ENCODE measurements at regions not wholly inside any gene's neighbourhood (a gene's known extent, or its start where the extent isn't known, plus 50 kb on each side); places are given as distances from the start of the nearest gene placed in this dataset.

DNA sequence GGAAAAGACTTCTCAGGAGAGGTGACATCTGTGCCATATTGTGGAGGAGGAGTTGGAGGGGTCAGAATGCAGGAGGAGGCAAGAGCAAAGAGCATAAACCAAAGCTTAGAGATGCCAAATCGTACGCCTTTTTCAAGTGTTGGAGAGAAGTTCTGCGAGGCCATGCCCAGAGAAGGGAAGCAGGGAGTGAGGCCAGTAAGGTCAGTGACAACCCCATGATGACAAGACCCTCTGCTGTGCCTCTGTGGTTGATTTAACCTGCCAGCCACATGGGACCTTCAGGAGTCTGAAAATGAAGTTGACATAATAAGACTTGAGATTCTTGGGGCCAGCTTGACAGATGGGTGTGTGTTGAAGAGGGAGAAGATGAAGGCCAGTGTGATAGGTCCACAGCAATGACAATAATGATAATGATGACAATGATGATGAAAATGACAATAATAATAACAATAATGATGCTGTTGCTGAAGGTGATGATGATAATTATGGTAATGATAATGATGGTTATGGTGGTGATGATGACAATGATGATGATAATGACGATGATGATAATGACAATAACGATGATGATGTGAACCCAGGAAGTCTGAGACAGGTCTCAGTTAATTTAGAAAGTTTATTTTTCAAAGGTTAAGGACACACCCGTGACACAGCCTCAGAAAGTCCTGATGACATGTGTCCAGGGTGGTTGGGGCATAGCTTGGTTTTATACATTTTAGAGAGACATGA, 152.6 kb upstream of the B3GAT1 start:
- intact Hi-C loops (cut with micrococcal nuclease), result no loop called here

DNA sequence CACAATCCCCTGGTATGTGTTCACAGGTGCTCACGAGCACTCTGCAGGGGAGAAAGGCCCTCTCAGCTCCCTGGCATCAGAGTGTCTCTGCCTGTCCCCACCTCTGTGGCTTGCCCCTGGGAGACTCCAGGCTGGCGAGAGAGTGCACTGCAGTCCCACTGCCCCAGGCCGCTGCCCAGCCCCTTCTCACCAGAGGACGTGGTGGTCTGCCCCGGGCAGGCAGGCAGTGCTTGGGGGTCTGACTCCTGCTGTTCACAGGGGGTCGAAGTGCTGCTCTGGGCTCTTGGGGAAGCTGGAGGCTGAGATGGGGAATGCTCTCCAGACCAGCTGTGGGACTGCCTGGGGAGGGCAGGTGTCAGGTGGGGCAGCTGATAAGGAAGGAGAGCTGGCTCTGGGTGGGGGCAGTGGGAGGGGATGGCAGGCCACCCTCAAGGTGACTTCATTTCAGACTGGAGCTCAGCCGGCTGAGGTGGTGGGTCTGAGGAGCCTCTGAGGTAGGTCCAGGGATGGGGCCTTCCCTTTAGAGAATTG, 151.0 kb upstream of the B3GAT1 start:
- intact Hi-C loops (cut with micrococcal nuclease), result no loop called here

DNA sequence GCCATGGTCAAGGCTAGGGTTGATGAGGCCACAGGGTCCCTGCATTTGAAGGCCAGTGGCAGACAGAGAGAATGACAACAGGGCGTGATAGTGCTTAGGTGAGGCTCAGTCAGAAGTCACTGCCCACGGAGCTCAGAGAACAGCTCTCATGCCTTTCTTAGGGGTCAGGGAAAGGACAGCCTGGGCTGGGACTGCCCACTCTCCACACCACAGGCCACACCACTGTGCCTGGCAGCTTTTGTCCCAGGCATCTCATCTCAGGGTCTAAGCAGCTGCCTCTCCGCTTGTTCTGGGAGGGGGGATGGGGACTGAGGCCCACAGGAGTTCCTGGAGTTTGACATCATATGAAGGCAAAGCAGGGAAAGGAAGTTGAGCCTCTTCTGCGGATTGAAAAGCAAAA, 150.2 kb upstream of the B3GAT1 start:
- intact Hi-C loops (cut with micrococcal nuclease), result no loop called here

DNA sequence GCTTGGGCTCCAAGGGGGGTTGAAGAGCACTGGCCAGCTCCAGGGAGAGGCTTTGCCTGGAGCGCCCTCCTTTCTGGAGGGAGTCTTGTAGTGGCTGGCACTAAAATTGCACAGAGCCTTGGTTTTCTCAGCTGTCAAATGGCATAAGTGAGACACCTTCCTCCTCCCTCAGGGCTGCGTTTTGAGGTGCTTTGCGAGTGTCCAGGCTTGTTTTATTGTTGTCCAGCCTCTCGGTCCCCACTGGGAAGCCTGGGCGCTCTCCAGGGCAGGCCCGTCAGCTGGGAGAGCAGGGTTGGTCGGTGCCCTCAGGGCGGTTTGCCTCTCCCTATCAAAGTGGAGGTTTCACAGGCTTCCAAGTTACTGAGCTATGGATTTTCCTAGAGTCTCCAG, 149.3 kb upstream of the B3GAT1 start:
- intact Hi-C loops (cut with micrococcal nuclease), result no loop called here

DNA sequence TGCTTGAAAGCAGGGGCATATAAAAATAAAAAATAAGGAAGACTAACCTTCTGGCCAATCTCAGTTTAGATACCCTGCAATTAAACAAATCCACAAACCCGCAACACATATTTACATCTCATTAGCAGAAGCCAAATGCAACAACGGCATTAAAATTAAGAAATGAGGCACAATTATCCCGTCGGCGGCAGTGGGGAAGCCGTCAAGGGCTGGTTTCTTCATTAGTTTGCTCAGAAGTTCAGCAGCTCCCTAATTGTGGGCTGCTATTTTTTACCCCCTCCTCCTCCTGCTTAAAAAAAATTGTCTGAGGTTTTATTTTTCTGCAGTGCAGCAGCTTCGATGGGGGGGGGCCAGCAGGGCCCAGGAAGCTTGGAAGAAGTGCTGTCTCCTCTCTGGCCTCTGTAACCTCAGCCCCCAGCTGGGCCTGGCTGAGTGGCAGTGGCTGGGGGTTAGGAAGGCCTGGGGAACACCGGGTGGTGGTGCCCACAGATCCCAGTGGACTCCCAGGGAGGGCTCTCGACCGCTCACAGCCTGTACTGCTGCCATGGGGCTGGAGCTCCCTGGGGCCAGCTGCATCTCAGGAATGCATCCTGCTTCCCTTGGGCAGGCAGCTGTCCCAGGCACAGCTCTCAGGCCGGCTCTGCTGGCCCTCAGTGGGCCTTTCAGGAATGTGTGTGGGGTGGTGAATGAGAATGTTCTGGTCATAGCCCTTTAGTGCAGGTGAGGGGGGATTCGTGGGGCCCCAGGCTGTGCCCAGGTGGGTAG, 148.7 kb upstream of the B3GAT1 start:
- intact Hi-C loops (cut with micrococcal nuclease), result no loop called here

DNA sequence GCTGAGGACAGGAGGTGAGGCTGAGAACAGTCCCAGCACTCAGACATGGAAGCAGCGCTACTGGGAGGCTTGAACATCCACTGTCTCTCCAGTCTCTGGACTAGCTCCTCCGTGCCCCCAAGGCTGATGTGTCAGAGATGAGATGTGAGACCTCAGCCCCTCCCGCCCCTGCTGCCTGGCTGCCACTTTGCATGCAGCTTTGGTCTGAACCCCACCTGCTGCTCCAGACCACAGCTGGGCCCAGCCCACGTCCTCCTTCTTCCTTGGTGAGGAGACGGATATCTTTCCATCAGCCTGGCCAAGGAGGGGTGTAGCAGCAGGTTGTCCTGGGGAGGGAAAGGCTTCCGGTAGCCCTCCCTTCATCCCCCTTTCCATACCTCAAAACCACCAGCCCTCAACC, 148.0 kb upstream of the B3GAT1 start:
- intact Hi-C loops (cut with micrococcal nuclease), result no loop called here

DNA sequence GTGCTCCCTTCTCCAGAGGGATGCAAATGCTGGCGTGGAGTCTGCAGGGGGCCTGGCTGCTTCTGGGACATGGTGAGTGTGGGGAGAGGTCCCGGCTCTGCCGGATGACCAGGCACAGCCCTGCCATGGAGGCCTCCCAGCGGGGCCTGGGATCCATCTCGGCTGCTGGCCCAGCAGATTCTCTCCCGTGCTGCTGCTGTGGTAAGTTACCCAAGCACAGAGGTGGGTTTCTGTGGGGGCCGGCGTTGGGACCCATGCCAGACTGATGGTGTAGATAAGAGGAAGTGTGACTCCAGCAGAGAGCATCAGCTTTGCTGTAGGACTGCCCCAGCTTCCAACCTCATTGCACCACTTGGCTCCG, 147.5 kb upstream of the B3GAT1 start:
- intact Hi-C loops (cut with micrococcal nuclease), result no loop called here

DNA sequence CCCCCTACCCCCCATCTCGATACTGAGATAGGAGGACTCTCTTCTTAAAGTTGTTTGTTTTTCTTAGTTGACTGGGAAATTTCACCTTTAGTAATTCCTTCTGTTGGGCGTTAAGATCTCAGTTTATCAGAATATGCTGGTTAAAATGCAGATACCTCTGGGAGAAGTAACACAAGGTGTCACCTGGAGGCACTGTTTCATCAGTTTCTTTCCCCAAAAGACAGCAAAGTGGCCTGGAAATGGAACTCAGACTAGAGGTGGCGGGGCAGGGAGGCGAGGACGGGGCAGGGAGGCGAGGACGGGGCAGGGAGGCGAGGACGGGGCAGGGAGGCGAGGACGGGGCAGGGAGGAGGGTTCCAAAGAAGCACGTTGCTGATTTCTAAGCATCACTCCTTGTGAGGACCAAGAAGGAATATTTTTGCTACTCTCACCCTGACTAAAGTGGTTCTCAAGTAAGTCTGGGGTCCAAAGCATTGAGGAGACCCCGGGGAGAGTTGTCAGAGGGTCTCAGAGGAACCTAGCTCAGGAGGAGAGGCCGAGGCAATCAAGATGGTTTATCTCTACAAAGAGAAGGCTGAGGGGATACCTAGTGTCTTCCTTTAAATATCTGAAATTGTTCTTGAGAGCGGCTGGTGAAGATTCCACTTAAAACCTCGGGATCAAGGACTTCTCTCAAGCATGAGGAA, 147.0 kb upstream of the B3GAT1 start:
- intact Hi-C loops (cut with micrococcal nuclease), result no loop called here

DNA sequence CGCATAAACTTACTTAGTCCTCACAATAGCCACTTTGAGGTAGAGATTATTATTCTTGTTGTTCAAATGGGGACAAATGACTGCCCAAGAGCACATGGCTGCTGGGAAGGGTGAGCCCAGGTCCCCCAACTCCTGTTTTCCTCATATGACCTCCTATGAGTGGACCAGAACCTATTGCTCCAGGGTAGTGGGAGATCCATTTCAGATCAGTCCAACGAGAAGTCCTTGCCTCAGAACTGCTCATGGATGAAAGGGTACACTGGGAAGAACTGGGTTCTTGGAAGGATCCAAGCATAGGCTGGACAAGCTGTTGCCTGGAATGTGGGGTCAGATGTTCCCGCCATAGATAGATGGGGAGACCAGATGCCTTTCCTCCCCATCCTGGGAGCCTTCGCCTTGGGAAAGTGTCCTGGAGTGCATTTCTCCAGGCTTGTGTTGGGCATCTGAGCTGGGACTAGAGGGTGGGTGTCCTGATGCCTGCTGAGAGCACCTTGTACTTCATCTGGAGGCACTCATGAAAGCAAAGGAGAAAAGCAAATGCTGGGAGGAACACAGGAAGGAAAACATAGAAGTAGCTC, 146.3 kb upstream of the B3GAT1 start:
- intact Hi-C loops (cut with micrococcal nuclease), result no loop called here

DNA sequence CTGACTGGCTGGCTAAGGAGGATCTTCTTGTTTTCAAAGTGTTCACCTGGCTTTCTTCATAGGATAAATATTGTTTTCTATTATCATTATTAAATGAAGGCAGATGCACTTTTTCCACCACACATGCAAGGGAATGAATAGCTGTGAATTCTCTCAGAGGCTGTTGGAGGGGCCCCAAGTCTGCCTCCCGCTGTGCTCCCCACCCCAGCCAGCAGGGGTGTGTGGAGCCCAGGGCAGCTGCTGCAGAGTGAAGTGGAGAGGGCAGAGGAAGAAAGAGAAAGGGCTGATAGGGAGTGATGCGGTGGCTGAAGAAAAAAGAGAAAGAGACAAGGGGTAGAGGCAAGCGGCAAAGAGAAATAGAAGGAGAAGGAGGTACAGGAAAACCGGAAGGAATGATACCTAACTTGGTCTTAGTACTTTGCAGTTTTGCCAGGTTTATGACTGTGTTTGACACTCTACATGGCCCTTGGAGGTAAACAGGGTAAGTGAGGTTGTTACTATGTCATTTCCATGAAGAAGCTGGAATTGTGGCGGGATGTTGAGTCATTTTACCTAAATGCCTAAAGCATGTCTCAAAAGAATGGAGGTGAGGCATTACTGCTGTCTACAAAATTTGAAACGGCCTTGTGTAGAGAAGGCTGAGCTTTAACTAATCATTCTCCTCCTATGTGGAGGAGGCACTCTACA, 145.7 kb upstream of the B3GAT1 start:
- intact Hi-C loops (cut with micrococcal nuclease), result no loop called here

DNA sequence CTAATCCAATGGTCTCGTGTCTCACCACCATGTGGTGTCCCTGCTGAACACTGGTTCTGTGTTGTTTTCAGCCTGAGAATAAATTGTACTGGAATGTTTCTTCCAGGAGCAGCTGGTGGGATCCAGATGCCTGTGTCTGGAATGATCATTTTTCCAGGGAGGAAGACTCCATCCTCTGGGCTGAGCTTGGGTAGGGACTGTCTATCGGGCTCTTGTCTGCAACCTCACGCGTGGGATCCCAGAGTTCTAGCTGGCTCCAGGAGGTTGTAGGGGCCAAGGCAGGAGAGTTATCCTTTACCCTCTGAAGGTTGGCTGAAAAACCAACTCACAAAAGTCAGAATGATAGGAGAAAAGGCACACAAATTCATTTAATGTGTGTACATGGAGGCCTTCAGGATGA, 144.1 kb upstream of the B3GAT1 start:
- intact Hi-C loops (cut with micrococcal nuclease), result no loop called here

DNA sequence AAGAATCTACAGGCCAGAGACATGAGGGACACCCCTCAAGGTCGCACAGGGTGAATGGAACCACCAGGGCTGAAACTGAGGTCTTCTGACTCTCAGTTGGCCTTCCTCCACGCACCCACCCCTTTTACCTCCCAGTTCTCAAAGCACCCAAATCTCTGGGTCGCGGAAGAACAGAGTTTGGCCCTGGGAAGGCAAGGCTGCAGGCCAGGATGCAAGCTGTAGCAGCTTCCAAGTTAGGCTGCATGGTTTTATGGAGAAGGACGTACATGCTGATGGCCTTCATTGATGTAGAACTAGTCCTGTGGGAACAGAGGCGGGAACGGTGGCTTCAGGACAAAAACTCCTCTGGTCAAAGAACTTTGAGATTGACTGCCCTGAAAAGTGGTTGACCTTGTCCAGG, 143.5 kb upstream of the B3GAT1 start:
- intact Hi-C loops (cut with micrococcal nuclease), result no loop called here

DNA sequence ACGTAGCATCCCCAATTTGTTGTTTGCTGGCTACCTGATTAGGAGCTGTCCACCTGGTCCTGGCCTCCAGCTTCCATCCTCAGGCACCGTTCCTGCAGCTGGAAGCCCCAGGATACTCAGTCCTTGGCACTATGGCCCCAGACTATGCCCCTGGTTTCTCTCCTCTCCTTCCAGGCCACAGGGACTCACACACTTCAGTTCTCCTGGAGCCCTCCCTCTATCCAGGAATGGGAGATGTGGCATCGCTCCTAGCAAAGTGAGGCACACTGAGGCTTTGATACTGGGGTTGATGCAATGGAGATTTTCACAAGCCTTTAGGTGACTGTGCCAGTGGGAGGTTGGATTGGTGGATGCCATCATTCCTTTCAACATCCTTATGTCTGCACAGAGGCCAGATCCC, 142.8 kb upstream of the B3GAT1 start:
- intact Hi-C loops (cut with micrococcal nuclease), result no loop called here

DNA sequence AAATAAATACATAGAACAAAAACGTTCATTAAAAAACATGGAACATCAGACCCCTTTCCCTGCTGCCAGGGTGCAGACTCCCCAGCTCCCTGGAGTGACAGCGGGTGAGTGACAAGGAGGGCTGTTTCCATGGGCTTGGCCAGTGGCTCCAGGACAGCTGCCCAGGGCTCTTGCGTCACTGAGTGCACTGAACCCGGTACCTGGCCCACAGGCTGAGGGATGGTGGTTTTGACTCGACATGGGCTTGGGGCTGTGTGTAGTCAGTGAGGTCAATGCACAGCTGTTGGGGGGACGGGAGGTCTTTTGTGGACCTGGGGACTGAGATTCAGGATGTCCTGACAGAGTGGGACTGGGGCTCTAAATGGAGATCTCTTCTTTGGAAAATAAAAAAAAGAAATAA, 142.1 kb upstream of the B3GAT1 start:
- intact Hi-C loops (cut with micrococcal nuclease), result no loop called here

DNA sequence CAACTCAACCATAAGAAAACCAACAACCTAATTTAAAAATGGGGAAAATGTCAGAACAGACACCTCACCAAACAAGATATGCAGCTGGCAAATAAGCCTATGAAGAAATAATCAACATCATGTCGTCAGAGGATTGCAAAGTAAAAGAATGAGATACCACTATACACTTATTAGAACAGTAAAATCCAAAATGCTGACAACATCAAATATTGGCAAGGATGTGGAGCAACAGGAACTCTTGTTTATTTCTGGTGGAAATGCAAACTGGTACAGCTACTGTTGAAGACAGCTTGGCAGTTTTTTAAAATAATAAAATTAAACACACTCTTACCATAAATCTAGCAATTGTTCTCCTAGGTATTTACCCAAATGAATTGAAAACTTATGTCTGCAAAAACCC, 140.7 kb upstream of the B3GAT1 start:
- intact Hi-C loops (cut with micrococcal nuclease), result no loop called here

DNA sequence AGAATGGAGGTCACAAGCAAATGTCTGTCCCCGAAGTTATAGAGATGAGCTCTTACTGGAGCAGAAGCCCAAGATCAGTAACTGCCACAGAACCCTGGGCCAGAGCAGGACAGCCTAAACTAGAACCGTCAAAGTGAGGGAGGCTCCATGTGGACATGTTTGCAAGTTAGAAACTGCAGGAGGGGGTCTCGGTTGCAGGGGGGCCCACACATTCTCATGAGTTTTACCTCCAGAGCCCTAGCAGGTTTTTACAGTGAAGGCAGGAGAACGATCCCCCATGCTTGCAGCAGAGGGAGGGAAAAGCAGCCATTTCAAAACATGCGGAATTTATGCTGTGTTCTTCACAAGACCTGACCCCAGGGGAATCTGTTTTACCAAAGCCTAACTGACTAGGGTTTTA, 133.5 kb upstream of the B3GAT1 start:
- intact Hi-C loops (cut with micrococcal nuclease), result no loop called here

DNA sequence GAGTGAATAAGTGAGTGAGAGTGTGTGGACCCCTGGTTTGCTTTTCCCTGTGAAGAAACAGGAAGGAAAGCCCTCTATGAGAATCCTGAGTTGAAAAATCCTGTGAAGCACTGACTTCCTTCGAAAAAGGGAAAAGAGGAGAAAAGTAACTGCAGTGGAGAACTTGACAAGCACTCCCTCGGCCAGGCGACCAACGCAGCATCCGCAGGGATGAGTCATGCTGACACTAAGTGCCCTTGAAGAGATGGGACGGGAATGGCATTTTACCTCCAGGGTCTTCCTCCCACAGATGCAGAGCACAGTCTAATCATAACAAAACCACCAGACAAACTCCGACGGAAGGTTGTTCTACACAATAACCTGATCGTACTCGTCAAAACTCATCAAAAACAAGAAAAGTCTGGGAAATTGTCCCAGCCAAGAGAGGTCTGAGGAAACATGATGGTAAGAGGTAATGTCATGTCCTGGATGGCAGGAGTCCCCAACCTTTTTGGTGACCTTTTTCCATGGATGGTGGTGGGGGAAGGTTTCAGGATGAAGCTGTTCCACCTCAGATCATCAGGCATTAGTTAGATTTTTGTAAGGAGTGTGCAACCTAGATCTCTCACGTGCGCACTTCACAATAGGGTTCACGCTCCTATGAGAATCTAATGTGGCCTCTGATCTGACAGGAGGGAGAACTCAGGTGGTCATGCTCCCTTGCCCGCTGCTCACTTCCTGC, 132.2 kb upstream of the B3GAT1 start:
- intact Hi-C loops (cut with micrococcal nuclease), result no loop called here

DNA sequence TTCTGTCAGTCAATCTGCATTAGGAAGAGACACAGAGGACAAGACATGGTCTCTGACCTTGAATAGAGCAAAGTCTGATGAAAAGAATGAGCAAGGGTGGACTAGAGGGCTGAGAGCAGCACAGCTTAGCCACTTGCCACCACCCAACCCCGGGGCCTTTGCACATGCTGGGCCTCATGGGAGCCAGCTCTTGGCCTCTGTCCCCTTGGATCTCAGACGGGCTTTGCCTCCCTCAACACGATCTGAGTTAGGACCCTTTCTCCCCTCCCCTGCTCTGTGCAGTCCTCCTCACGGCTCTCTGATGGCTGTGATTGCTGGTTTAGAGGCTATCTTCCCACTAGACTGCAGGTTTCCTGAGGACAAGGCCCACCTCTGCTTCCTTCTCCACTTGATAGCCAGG, 131.6 kb upstream of the B3GAT1 start:
- intact Hi-C loops (cut with micrococcal nuclease), result no loop called here

DNA sequence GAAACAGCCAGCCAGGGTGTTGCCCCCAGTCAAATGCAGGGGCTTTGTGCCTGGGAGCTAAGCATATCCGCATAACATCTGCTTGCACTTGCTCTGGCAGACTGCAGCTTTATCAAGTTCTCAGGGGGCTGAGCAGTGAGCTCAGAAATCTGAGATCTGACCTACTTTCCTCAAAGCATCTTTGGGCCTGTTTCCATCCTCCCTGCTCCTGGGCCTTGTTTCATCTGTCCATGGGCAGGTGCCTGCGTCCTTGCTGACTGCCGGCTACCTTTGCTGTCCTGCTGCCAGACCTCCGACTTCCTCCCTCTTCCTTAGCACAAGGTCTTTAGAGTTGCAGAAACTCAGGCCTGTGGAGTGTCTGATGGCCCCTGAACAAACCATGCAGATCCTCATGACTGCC, 131.2 kb upstream of the B3GAT1 start:
- intact Hi-C loops (cut with micrococcal nuclease), result no loop called here

DNA sequence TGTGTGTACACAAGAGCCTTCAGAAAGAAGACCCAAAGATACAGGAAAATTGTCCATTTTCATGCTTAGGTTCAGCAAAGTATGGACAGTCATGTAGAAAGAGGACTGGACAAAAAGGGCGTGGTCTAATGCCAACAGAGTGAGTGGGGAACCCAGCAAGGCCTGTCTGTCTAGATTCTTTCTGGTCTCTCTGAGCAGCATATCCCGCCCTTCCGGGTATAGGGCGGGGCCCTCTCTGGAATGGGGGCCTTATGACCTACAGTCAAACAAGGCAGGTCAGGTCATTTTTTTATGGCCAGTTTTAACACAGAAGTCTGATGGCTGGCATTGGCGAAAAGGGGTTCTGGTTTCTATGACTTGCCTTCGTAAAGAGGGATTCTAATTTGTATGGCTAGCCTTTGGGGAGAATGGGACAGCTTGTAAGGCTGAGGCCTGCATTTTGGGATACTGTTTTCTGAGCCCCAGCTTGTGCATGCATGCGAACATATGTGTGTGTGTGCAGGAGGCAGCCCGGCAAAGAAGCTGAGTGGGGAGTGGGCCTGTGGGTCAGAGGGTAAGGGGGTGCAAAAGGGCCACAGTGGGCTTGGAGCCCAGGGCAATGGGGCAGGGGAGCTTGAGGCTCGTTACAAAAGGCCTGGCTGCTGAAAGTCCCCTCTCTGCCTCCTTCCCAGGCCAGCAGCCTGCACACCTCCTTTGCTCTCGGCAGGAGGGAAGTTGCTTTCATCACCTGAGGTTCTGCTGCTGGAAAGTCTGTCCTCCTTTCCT, 130.5 kb upstream of the B3GAT1 start:
- intact Hi-C loops (cut with micrococcal nuclease), result no loop called here
